Calu3 (cell line): ENCODE measurements at regions not wholly inside any gene's neighbourhood (a gene's known extent, or its start where the extent isn't known, plus 50 kb on each side); places are given as distances from the start of the nearest gene placed in this dataset.

ENCODE experiments used
- BruUV-seq: library from RNA; stranded (reverse); fragments of 400-500 nt; replicated peaks from 2 replicates; lab custom pipeline; 2021; lab: Mats Ljungman, UMichigan
- CTCF ChIA-PET: fragments of 300-600 bp; sonication (Branson Sonifier 250); formaldehyde crosslinking; loops from one replicate; lab custom pipeline; 2022; ENCODE audit warnings: antibody characterized with exemption; lab: Charles Lee
- DNase-seq: peaks from one replicate; pipeline ENCODE4 v3.0.0; 2022
- H3K27ac Mint-ChIP-seq: one replicate; pipeline ENCODE4 v1.8.0; 2022; ENCODE audit warnings: mixed read lengths; ENCODE audit not compliant: unreplicated experiment
- H3K27me3 Mint-ChIP-seq: one replicate; pipeline ENCODE4 v1.8.0; 2022; ENCODE audit warnings: mixed read lengths; ENCODE audit not compliant: unreplicated experiment
- H3K36me3 Mint-ChIP-seq: one replicate; pipeline ENCODE4 v1.8.0; 2022; ENCODE audit warnings: mild to moderate bottlenecking, moderate library complexity, mixed read lengths; ENCODE audit not compliant: insufficient read depth, unreplicated experiment
- H3K4me1 Mint-ChIP-seq: one replicate; pipeline ENCODE4 v1.8.0; 2022; ENCODE audit warnings: mild to moderate bottlenecking, low read depth, mixed read lengths; ENCODE audit not compliant: unreplicated experiment
- H3K4me3 Mint-ChIP-seq: one replicate; pipeline ENCODE4 v1.8.0; 2022; ENCODE audit warnings: mild to moderate bottlenecking, low read depth, moderate library complexity, mixed read lengths; ENCODE audit not compliant: unreplicated experiment
- H3K9me3 Mint-ChIP-seq: one replicate; pipeline ENCODE4 v1.8.0; 2022; ENCODE audit warnings: low read depth, mixed read lengths; ENCODE audit not compliant: unreplicated experiment
- intact Hi-C: fragments of 100-400 bp; cut with micrococcal nuclease; formaldehyde crosslinking; loops from one replicate; pipeline ENCODE4 v1.10.0; 2022; ENCODE audit not compliant: unreplicated experiment
- TF ChIP-seq, protein P1 (sequence below): fragments of 200-600 bp; IDR thresholded peaks from one replicate; pipeline ENCODE4 v1.8.0; 2022; ENCODE audit warnings: antibody characterized with exemption; ENCODE audit not compliant: unreplicated experiment

DNA sequence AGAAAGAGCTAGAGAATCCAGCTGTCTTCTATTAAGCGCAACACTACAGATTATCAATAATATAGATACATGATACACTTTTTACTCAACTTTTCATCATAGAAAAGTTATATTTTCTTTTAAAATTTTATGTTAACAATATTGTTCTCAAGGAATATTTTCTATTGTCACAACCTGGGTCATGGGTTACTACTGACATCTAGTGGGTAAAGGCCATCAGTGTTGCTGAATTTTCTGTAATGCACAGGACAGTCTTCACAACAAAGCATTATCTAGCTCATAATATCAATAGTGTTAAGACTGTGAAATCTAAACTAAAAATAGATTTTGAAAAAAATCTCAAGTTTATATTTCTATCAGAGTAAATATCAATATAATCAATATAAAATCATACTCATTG lies 209.8 kb downstream of the ZNF33B start:
- peak; percentile 2 for DNase-seq
- Mint-ChIP-seq H3K27me3 (no peaks in the 10 kb centered on the region), H3K27ac (no peak overlapping the region), H3K36me3 (no peaks in the 10 kb centered on the region), H3K4me3 (no peak overlapping the region), H3K4me1 (no peaks in the 10 kb centered on the region), H3K9me3 (peaks cover 3% of the 10 kb centered on the region)
- no TSS peak for BruUV-seq
- TF ChIP-seq, protein P1, sequence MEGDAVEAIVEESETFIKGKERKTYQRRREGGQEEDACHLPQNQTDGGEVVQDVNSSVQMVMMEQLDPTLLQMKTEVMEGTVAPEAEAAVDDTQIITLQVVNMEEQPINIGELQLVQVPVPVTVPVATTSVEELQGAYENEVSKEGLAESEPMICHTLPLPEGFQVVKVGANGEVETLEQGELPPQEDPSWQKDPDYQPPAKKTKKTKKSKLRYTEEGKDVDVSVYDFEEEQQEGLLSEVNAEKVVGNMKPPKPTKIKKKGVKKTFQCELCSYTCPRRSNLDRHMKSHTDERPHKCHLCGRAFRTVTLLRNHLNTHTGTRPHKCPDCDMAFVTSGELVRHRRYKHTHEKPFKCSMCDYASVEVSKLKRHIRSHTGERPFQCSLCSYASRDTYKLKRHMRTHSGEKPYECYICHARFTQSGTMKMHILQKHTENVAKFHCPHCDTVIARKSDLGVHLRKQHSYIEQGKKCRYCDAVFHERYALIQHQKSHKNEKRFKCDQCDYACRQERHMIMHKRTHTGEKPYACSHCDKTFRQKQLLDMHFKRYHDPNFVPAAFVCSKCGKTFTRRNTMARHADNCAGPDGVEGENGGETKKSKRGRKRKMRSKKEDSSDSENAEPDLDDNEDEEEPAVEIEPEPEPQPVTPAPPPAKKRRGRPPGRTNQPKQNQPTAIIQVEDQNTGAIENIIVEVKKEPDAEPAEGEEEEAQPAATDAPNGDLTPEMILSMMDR = no peak
- CTCF ChIA-PET = no interaction called here
- intact Hi-C loops = no loop called here

DNA sequence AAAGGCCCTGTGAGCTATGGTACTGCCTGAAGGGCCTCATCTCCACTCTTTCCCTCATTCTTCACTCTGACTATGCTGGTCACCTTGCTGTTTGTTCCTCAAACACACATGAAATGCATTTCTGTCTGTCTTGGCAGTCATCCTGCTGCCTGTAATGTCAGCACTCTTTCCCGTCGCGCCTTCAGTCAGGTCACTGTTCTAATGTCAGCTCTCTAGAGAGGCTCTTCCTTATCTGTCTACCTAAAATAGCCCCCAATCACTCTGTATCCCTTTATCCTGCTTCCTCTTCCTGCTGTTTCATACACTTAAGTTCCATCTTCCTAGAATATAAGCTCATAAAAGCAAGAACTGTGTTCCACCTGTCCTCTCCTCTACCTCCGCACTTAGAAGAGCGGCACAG lies 215.5 kb downstream of the ZNF33B start:
- Mint-ChIP-seq H3K4me3 (no peak overlapping the region), H3K27me3 (no peaks in the 10 kb centered on the region), H3K4me1 (no peaks in the 10 kb centered on the region), H3K36me3 (no peaks in the 10 kb centered on the region), H3K27ac (no peak overlapping the region), H3K9me3 (peaks cover 16% of the 10 kb centered on the region)
- intact Hi-C loops = no loop called here
- DNase-seq = no peak
- CTCF ChIA-PET = no interaction called here
- BruUV-seq = no TSS peak
- TF ChIP-seq, protein P1 = no peak

GRCh38 chr10:42421812-42422211 lies 216.6 kb downstream of the ZNF33B start:
- Mint-ChIP-seq H3K27ac (no peak overlapping the region), H3K9me3 (peaks cover 16% of the 10 kb centered on the region), H3K27me3 (no peaks in the 10 kb centered on the region), H3K36me3 (no peaks in the 10 kb centered on the region), H3K4me1 (no peaks in the 10 kb centered on the region), H3K4me3 (no peak overlapping the region)
- no peak for DNase-seq
- TF ChIP-seq, protein P1 = no peak
- CTCF ChIA-PET = no interaction called here
- intact Hi-C loops = no loop called here
- no TSS peak for BruUV-seq

- Mint-ChIP-seq H3K27ac (no peak overlapping the region), H3K4me1 (no peaks in the 10 kb centered on the region)
These were observed 218.6 kb downstream of the ZNF33B start for GRCh38 chr10:42419789-42420188.

More at GRCh38 chr10:42419789-42420188, 218.6 kb downstream of the ZNF33B start:
- DNase-seq = no peak
- Mint-ChIP-seq H3K36me3 (no peaks in the 10 kb centered on the region), H3K9me3 (peaks cover 16% of the 10 kb centered on the region), H3K27me3 (no peaks in the 10 kb centered on the region), H3K4me3 (no peak overlapping the region)
- CTCF ChIA-PET = no interaction called here
- intact Hi-C loops = no loop called here
- TF ChIP-seq, protein P1 = no peak
- BruUV-seq = no TSS peak
